Fibroblast of skin of abdomen (primary cell): ENCODE measurements at regions not wholly inside any gene's neighbourhood (a gene's known extent, or its start where the extent isn't known, plus 50 kb on each side); places are given as distances from the start of the nearest gene placed in this dataset.
A peak's percentile ranks its signal among the peaks of the same experiment; 100 is the strongest.
"Not testable (repeated sequence)": the region's sequence is repeated elsewhere in the genome, so short reads cannot be mapped to it uniquely, and the experiment has no call there.

Source experiments
- DNase-seq: peaks from one replicate; pipeline ENCODE4 v3.0.0-alpha.2; 2013

DNA sequence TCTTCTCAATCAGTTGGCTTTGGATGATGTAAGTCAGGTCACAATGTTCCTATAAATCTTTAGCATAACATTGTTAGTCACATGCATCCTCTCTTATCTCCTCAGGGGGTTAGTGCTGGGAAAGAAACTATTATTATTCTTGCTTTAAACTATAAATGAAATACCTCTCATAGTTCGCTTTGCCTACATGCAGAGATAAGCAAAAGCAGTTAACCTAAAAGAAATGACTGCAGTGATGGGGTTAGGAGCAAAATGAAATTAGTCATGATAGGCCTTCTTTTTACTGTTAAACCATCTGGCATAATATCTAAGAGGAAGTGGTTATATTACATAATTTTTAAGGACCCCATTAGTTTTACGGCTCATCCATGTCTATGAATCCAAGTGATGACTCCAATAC lies 91.7 kb upstream of the IGSF10 start:
- peak; percentile 49 for DNase-seq

DNA sequence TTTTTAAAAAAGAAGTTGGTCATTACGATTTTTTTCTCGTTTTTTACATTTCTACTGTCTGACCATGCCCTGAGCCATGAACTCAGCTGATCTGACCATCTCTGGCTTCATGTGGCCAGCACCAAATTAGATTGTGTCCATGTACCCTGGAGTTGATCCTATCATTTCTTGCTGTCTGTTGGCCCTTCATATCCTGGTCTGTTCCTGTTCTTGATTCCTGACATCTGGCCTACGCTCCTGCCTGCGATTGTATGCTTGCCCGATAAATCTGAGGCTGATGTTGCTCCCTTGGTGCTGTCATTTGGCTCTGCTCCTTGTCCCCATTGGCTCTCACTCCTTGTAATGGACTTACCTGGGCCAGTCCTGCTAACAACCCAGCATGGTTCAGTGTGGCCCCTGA lies 89.8 kb upstream of the IGSF10 start:
- DNase-seq = no peak

DNA sequence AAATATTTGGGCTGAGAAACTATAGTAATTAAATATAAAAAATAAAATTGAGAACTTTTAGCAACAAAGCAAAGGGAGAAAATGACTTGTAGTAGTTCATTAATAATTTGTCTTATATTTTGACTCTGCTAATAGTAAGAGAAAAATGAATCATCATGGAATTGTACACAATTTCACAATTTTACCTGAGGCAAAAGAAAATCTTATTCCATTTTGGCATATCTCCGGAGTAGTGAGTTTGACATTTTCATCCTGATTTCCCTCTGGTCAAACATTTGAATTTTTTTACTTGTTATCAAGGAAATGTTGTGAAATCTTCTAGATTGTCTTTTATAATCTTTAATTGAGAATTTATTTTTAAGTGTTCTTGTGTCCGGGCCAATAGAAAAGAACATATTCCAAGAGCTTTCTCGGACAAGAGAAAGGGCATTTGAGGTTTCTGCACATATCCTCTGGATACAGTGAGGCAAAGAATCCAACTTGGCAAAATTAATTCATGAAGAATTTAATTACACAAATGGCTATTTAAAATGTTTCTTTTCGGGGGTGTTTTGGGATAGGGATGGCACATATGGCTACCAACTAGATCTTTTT lies 89.3 kb upstream of the IGSF10 start:
- no peak for DNase-seq

DNA sequence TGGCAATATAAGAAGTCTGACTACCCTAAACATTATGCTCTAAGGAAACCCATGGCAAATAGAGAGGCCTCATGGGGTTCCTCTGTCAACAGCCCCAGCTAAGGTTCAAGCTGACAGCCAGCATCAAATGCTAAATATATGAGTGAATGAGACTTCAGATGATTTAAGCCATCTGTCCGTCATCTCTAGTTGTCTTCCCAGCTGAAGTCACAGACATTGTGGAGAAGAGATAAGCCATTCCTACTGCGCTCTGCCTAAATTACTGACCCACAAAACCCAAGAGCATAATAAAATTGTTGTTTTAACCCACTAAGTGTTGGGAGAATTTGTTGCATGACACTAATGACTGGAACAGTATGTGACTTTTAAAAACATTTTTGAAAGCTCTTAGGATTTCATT lies 87.3 kb upstream of the IGSF10 start:
- DNase-seq = no peak

DNA sequence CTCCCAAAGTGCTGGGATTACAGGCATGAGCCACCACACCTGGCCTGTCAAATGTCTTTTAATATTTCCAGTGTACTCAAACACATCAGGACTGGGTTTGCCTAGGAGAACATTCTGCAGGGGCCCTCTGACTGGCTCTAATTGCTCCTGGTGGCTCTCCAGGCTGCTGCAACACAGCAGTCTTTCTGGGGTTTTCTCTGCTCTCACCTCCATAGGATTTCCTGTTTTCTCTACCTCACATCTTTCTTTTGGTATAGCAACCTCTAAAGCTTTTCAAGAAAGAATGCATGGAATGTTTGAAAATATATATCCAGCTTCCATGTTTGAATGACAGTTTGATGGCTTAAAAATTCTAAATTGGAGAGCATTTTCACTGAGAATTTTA lies 83.3 kb upstream of the IGSF10 start:
- no peak for DNase-seq

DNA sequence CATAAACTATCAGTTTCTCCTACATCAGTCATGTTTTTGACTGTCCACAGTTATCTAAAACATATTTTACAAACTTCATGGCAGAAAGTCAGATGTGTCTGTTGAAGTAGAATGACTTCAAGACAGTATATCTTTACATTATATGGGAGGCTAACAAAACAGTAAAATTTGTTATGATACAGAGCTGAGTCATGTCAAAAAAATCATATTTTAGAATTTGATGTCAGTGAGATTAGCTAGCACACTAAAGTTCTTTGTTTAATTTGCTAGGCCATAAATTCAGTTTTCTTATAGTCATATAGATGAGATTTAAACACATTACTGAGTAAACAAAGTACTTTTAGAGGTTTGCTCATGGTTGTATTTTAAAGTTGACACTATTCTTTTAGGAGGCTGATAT lies 80.3 kb upstream of the IGSF10 start:
- peak; percentile 50 for DNase-seq

DNA sequence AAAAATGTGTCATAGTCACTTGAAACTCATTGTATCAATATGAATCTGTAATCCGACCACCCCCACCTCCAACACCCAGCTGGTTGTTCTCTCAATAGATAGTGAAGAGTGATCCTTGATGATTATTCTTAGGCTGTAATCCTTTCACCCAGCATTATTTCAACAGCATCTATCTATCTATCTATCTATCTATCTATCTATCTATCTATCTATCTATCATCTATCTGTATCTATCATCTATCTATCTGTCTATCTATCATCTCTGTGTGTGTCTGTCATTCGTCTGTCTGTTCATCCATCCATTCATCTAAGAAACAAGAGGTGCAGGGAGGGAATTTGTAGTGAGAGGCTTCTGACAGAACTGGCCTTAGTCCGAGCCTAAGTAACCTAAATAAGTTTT lies 78.7 kb upstream of the IGSF10 start:
- DNase-seq = no peak

DNA sequence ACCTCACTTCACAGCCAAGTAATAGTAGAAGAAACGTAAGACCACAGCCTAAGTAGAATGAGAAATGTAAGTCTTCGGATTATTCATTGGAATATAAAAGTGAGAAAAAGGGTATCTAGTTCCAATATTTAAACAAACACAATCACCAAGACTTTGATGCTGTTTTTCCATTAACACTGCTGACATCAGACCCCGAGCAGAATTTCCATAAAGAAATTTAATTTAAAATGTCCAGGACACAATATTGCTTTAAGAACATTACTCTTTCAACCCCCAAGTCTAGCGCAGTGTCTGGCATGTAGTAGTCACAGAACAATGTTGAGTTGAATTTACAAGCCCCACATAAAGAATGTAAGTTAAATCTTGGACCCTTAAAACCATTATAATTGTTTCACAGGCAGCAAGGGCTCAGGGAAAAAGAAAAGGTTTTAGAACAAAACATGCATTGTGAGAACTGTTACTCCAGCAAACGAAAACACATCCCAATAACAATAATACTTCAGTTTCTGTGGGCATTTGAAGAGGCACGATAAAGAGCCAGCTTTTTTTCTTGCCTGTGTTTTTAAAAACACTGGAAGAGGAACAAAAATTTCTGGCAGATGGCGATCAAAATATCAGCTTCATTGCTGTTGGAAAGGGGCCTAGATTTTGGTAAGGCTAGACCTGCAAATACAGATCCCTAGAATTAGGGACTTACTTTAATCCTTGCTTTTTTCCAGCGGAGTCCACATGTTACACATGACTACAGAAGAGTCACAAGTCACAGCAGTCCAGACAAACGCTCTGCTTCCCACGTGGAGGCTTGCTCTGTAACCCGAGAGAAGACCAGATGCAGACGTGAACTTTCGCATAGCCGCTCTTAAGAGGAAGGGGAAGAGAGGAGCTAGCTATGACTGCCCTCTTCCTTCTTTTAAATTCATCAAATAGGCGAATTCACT lies 77.9 kb upstream of the IGSF10 start:
- peak; percentile 58 for DNase-seq

DNA sequence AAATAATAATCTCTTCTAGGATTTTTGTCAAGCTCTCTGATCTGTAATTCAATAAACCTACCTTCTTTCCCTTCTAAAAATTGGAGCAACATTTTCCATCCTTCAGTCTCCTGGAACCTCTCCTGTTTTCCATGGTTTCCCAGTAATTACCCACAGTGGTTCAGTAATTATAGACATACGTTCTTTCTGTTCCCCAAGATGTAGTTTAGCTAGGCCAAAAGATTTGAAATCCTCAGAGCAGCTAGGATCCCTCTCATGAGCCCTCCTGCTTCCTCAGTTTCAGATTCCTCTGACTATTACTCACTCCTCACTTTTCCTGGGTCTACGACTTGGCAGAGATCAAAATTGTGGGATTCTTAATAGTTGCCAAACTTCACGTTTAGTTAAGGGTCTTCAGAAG lies 76.9 kb upstream of the IGSF10 start:
- DNase-seq = peak; percentile 81

DNA sequence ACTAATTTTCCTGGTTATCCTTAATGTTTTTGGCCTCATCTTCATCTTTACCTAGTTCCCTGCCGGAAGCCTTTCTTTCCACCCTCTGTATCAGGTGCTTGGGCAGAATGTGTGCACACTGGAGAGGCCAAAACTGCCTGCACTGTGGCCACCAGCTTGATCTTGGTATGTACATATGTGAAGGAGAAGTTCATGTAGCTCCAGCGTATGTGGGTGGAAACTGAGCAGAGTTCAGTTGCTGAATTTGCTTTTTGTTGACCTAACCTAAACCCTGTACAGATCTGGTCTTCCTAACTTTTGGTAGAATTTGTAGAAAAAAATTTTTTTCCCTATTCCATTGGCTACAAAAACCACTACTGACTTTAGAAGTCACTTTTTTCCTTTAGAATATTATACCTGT lies 65.9 kb upstream of the IGSF10 start:
- DNase-seq = no peak

DNA sequence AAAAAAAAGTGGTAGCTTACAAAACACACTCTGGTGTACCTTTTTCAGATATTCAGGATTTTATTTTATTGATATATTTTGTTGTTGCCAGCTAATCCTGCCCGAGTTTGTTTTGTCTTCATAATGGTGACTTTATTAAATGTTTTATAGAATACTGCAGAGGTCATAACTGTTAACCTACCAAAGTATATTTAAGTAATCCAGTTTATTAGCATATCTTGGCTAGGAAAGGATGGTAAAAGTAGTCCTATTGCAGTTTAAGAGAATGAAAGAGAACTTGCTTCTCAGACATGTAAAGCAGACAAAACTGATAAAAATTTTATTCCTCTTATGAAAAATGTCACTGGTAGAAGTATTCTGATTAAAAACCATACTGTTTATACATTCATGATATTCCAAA lies 59.2 kb upstream of the IGSF10 start:
- no peak for DNase-seq

DNA sequence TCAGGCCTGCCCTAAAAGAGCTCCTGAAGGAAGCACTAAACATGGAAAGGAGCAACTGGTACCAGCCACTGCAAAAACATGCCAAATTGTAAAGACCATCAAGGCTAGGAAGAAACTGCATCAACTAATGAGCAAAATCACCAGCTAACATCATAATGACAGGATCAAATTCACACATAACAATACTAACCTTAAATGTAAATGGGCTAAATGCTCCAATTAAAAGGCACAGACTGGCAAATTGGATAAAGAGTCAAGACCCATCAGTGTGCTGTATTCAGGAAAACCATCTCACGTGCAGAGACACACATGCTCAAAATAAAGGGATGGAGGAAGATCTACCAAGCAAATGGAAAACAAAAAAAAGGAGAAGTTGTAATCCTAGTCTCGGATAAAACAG lies 50.6 kb upstream of the IGSF10 start:
- DNase-seq = not testable (repeated sequence)
